H1 (cell line): ENCODE measurements at regions not wholly inside any gene's neighbourhood (a gene's known extent, or its start where the extent isn't known, plus 50 kb on each side); places are given as distances from the start of the nearest gene placed in this dataset.

Source experiments
- CTCF ChIA-PET: fragments of 300-600 bp; sonication (Branson Sonifier 250); formaldehyde crosslinking; loops from one replicate; lab custom pipeline; 2021; ENCODE audit not compliant: partially characterized antibody; lab: Charles Lee
- POLR2A ChIA-PET: fragments of 300-600 bp; sonication (Branson Sonifier 250); formaldehyde crosslinking; loops from one replicate; lab custom pipeline; 2021; ENCODE audit warnings: inconsistent platforms; ENCODE audit not compliant: partially characterized antibody; lab: Charles Lee
- DNase-seq, 2 experiments: peaks; one replicate each; pipeline versions ENCODE4 v3.0.0 to v3.0.0-alpha.2; 2010 to 2022; ENCODE audit warnings: low spot score in 2 of 2, low read depth in 1 of 2, mixed read lengths in 1 of 2
- FAIRE-seq: peaks from 2 replicates; lab custom pipeline; 2011; peaks lifted over from hg19 to GRCh38; lab: Jason Lieb, UNC
- H2AFZ ChIP-seq: 2 replicates; pipeline ENCODE4 v1.8.1; 2012; ENCODE audit warnings: low read length, inconsistent platforms
- H2AK5ac ChIP-seq: 2 replicates; pipeline ENCODE4 v1.6.1; 2013; ENCODE audit warnings: low read depth, low read length
- H2BK120ac ChIP-seq: replicated peaks from 2 replicates; pipeline ENCODE3; 2013; ENCODE audit warnings: low read depth, low read length, inconsistent platforms
- H2BK12ac ChIP-seq: 2 replicates; pipeline ENCODE4 v1.6.1; 2013; ENCODE audit warnings: low read depth, low read length
- H2BK15ac ChIP-seq: 2 replicates; pipeline ENCODE4 v1.6.1; 2013; ENCODE audit warnings: low read length
- H2BK20ac ChIP-seq: 2 replicates; pipeline ENCODE4 v1.6.1; 2013; ENCODE audit warnings: low read length
- H2BK5ac ChIP-seq: 2 replicates; pipeline ENCODE4 v1.6.1; 2013; ENCODE audit warnings: low read depth, low read length
- H3K14ac ChIP-seq: 2 replicates; pipeline ENCODE4 v1.6.1; 2013; ENCODE audit warnings: inconsistent platforms; ENCODE audit not compliant: insufficient read length
- H3K18ac ChIP-seq: 2 replicates; pipeline ENCODE4 v1.6.1; 2013; ENCODE audit warnings: low read length; ENCODE audit errors: extremely low read depth
- H3K23ac ChIP-seq: 2 replicates; pipeline ENCODE4 v1.6.1; 2013; ENCODE audit warnings: inconsistent platforms; ENCODE audit not compliant: insufficient read length
- H3K23me2 ChIP-seq: 2 replicates; pipeline ENCODE4 v1.6.1; 2013; ENCODE audit warnings: low read depth, low read length
- H3K27ac ChIP-seq: 2 replicates; pipeline ENCODE4 v1.6.1; 2011; ENCODE audit warnings: low read depth, low read length, inconsistent platforms
- H3K27me3 ChIP-seq, 4 experiments: replicated peaks in 1 of 4; 1 replicate in 1 of 4; 2 replicates in 3 of 4; pipeline versions ENCODE4 v1.6.1 to v1.8.1; 2011 to 2013; ENCODE audit warnings: low read length in 3 of 4, mild to moderate bottlenecking in 3 of 4, inconsistent platforms in 2 of 4, mixed read lengths in 2 of 4, moderate library complexity in 1 of 4; ENCODE audit not compliant: control insufficient read depth in 3 of 4, insufficient read depth in 3 of 4; ENCODE audit errors: extremely low read depth in 1 of 4
- H3K36me3 ChIP-seq, 4 experiments: 2 replicates each; pipeline versions ENCODE4 v1.6.1 to v1.8.1; 2011 to 2013; ENCODE audit warnings: mild to moderate bottlenecking in 4 of 4, low read length in 3 of 4, moderate library complexity in 2 of 4, control low read depth in 1 of 4, inconsistent platforms in 1 of 4; ENCODE audit not compliant: insufficient read depth in 4 of 4, control insufficient read depth in 2 of 4
- H3K4ac ChIP-seq: replicated peaks from 2 replicates; pipeline ENCODE3; 2013; ENCODE audit warnings: low read length, low read depth, mixed read lengths, inconsistent platforms; ENCODE audit not compliant: insufficient read length
- H3K4me1 ChIP-seq, 4 experiments: replicated peaks in 1 of 4; 1 replicate in 1 of 4; 2 replicates in 3 of 4; pipeline versions ENCODE4 v1.6.1 to v1.8.1; 2011 to 2013; ENCODE audit warnings: low read length in 3 of 4, inconsistent platforms in 2 of 4, mixed read lengths in 1 of 4; ENCODE audit not compliant: insufficient read depth in 4 of 4, control insufficient read depth in 3 of 4
- H3K4me2 ChIP-seq, 2 experiments: 2 replicates each; pipeline versions ENCODE4 v1.6.1 to v1.8.1; 2011 to 2013; ENCODE audit warnings: low read depth in 2 of 2, low read length in 2 of 2, control low read depth in 1 of 2, inconsistent platforms in 1 of 2, mild to moderate bottlenecking in 1 of 2; ENCODE audit not compliant: insufficient read depth in 1 of 2
- H3K4me3 ChIP-seq, 4 experiments: fragments of 200-600, 300-600 bp in 1 of 4; sonication (generic), shearing (Covaris generic), sonication (Bioruptor Twin) in 1 of 4; 2 replicates each; pipeline versions ENCODE4 v1.5.1 to v1.8.1; 2011 to 2016; ENCODE audit warnings: low read length in 4 of 4, low read depth in 3 of 4, control low read depth in 2 of 4, inconsistent platforms in 2 of 4, mild to moderate bottlenecking in 2 of 4, mixed read lengths in 1 of 4, moderate library complexity in 1 of 4; ENCODE audit not compliant: insufficient read depth in 2 of 4; ENCODE audit errors: extremely low read depth in 1 of 4
- H3K56ac ChIP-seq: replicated peaks from 2 replicates; pipeline ENCODE3; 2013; ENCODE audit warnings: low read depth, mild to moderate bottlenecking, mixed read lengths, low read length, inconsistent platforms; ENCODE audit not compliant: insufficient read length
- H3K79me1 ChIP-seq: 2 replicates; pipeline ENCODE4 v1.6.1; 2013; ENCODE audit warnings: low read depth, low read length, control low read depth
- H3K79me2 ChIP-seq, 2 experiments: 2 replicates each; pipeline versions ENCODE4 v1.6.1 to v1.8.1; 2012 to 2013; ENCODE audit warnings: low read length in 2 of 2, mild to moderate bottlenecking in 2 of 2, inconsistent platforms in 1 of 2; ENCODE audit not compliant: insufficient read depth in 2 of 2, control insufficient read depth in 1 of 2
- H3K9ac ChIP-seq, 4 experiments: replicated peaks in 1 of 4; 1 replicate in 1 of 4; 2 replicates in 3 of 4; pipeline versions ENCODE4 v1.6.1 to v1.8.1; 2011 to 2013; ENCODE audit warnings: low read depth in 3 of 4, low read length in 3 of 4, control low read depth in 2 of 4, mild to moderate bottlenecking in 2 of 4, moderate library complexity in 2 of 4, inconsistent platforms in 1 of 4; ENCODE audit errors: extremely low read depth in 1 of 4
- H3K9me3 ChIP-seq, 2 experiments: 2 replicates each; pipeline versions ENCODE4 v1.6.1 to v1.8.1; 2012 to 2013; ENCODE audit warnings: mild to moderate bottlenecking in 2 of 2, moderate library complexity in 2 of 2, control low read depth in 1 of 2, inconsistent platforms in 1 of 2, low read depth in 1 of 2, low read length in 1 of 2, mixed read lengths in 1 of 2; ENCODE audit not compliant: insufficient read depth in 2 of 2
- H4K20me1 ChIP-seq, 2 experiments: replicated peaks in 1 of 2; 2 replicates each; pipeline versions ENCODE3 to v1.8.1; 2011 to 2013; ENCODE audit warnings: inconsistent platforms in 2 of 2, low read length in 2 of 2, mild to moderate bottlenecking in 1 of 2; ENCODE audit not compliant: insufficient read depth in 2 of 2, control insufficient read depth in 1 of 2
- H4K5ac ChIP-seq: 2 replicates; pipeline ENCODE4 v1.6.1; 2013; ENCODE audit warnings: low read length, low read depth, mixed read lengths, inconsistent platforms; ENCODE audit not compliant: insufficient read length
- H4K8ac ChIP-seq: 2 replicates; pipeline ENCODE4 v1.8.0; 2013; ENCODE audit warnings: mild to moderate bottlenecking, moderate library complexity, low read length, inconsistent platforms; ENCODE audit not compliant: insufficient read depth; ENCODE audit errors: extremely low read depth
- H4K91ac ChIP-seq: replicated peaks from 2 replicates; pipeline ENCODE3; 2013; ENCODE audit warnings: low read length, mixed read lengths, inconsistent platforms; ENCODE audit not compliant: insufficient read length
- BCL11A ChIP-seq, 2 experiments: IDR thresholded peaks; one replicate each; pipeline ENCODE4 v1.6.1; 2011; ENCODE audit warnings: low read depth in 2 of 2, low read length in 2 of 2, mild to moderate bottlenecking in 2 of 2
- EZH2 ChIP-seq: fragments of 200-600 bp; sonication (generic); IDR thresholded peaks from 2 replicates; pipeline ENCODE4 v1.7.1; 2012; ENCODE audit warnings: low read depth, mild to moderate bottlenecking, moderate library complexity, low read length, inconsistent platforms; ENCODE audit not compliant: severe bottlenecking
- GTF2F1 ChIP-seq: IDR thresholded peaks from 2 replicates; pipeline ENCODE4 v1.6.1; 2012; ENCODE audit warnings: low read depth, low read length, improper control_type of control experiment, borderline replicate concordance
- JUN ChIP-seq: IDR thresholded peaks from 2 replicates; pipeline ENCODE4 v1.6.1; 2011; ENCODE audit warnings: low read depth, mild to moderate bottlenecking, improper control_type of control experiment, low read length
- ZNF274 ChIP-seq: IDR thresholded peaks from 2 replicates; pipeline ENCODE4 v1.7.0; 2012; ENCODE audit warnings: low read length, borderline replicate concordance; ENCODE audit errors: extremely low read depth
- WGBS, 2 experiments: shearing (Covaris generic) in 1 of 2; methylation state at CpG; one replicate each; pipeline versions ENCODE4 v1.1.6 to v1.1.7; 2013 to 2015; ENCODE audit warnings: low lambda C conversion rate in 2 of 2, mixed read lengths in 2 of 2, inconsistent platforms in 1 of 2, low coverage in 1 of 2, missing lambda C conversion rate in 1 of 2; ENCODE audit not compliant: insufficient replicate concordance in 2 of 2, insufficient coverage in 1 of 2, insufficient read length in 1 of 2; ENCODE audit errors: extremely low coverage in 1 of 2, missing lambda C conversion rate in 1 of 2; 5-methylcytosine and 5-hydroxymethylcytosine counted together

- Histone ChIP-seq H2BK20ac (no peak overlapping the region), H3K27me3 (peaks cover 0 to 1% (median 0%) of the 10 kb centered on the region in 4 experiments; a peak in 1 of 7 replicates), H2AK5ac (no peak overlapping the region), H3K4me1 (no peaks in the 10 kb centered on the region), H3K14ac (no peak overlapping the region), H4K20me1 (peaks cover 0 to 2% of the 10 kb centered on the region in 2 experiments), H3K79me1 (no peaks in the 10 kb centered on the region), H3K23ac (no peak overlapping the region), H3K4ac (no peak overlapping the region), H3K9me3 (no peaks in the 10 kb centered on the region), H3K23me2 (no peaks in the 10 kb centered on the region; the same call in 1 of the 2 replicates), H2BK5ac (no peak overlapping the region), H2BK12ac (no peak overlapping the region), H2BK120ac (no peak overlapping the region), H3K4me3 (no peak overlapping the region), H2AFZ (no peak overlapping the region), H2BK15ac (no peak overlapping the region), H3K79me2 (no peaks in the 10 kb centered on the region), H3K27ac (no peak overlapping the region), H3K36me3 (no peaks in the 10 kb centered on the region), H4K5ac (no peak overlapping the region), H3K56ac (no peak overlapping the region), H3K9ac (no peak overlapping the region), H3K4me2 (no peak overlapping the region), H4K8ac (no peak overlapping the region), H4K91ac (no peak overlapping the region), H3K18ac (no peak overlapping the region)
- POLR2A ChIA-PET: interaction anchor here (0.5 to 0.8 kb wide), 2 partner anchors 309 to 321 kb away, joined by 3 to 4 read pairs; no protein-coding TSS in a partner anchor
- TF ChIP-seq EZH2 (no peak), ZNF274 (no peak), JUN (no peak), BCL11A (IDR thresholded peaks at IDR 0.05; ENCODE audit: low read depth in 2 of 2, low read length in 2 of 2) (no peak), GTF2F1 (no peak)
- DNase-seq: no peak
- FAIRE-seq: no peak
- WGBS, 2 experiments: 88% methylated on average over 9 of the region's 9 CpGs; no CpG with 5 or more reads in 1 of the 2 experiments
- CTCF ChIA-PET: interaction anchor here (1.1 to 1.4 kb wide), 2 partner anchors 27 to 40 kb away, joined by 3 read pairs; no protein-coding TSS in a partner anchor
Measured at GRCh38 chr15:69789648-69790393, 307.9 kb downstream of the TLE3 start.
